ENCODE measurements at regions not wholly inside any gene's neighbourhood (a gene's known extent, or its start where the extent isn't known, plus 50 kb on each side); places are given as distances from the start of the nearest gene placed in this dataset.

- Mint-ChIP-seq H3K9me3 (ENCODE audit: low read depth) (no peaks in the 10 kb centered on the region), H3K4me3 (ENCODE audit: low read depth) (no peak overlapping the region), H3K27me3 (peaks cover 3% of the 10 kb centered on the region), H3K4me1 (ENCODE audit: low read depth) (peaks cover 8% of the 10 kb centered on the region), H3K27ac (no peak overlapping the region), H3K36me3 (ENCODE audit: insufficient read depth) (no peaks in the 10 kb centered on the region)
- no peak for DNase-seq (ENCODE audit: low spot score, unreplicated experiment)
- TF ChIP-seq, protein P1, sequence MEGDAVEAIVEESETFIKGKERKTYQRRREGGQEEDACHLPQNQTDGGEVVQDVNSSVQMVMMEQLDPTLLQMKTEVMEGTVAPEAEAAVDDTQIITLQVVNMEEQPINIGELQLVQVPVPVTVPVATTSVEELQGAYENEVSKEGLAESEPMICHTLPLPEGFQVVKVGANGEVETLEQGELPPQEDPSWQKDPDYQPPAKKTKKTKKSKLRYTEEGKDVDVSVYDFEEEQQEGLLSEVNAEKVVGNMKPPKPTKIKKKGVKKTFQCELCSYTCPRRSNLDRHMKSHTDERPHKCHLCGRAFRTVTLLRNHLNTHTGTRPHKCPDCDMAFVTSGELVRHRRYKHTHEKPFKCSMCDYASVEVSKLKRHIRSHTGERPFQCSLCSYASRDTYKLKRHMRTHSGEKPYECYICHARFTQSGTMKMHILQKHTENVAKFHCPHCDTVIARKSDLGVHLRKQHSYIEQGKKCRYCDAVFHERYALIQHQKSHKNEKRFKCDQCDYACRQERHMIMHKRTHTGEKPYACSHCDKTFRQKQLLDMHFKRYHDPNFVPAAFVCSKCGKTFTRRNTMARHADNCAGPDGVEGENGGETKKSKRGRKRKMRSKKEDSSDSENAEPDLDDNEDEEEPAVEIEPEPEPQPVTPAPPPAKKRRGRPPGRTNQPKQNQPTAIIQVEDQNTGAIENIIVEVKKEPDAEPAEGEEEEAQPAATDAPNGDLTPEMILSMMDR (IDR thresholded peaks at IDR 0.05; ENCODE audit: unreplicated experiment): no peak
Observed at GRCh38 chr1:214933375-214933774, 149.2 kb upstream of the KCNK2 start.

DNA sequence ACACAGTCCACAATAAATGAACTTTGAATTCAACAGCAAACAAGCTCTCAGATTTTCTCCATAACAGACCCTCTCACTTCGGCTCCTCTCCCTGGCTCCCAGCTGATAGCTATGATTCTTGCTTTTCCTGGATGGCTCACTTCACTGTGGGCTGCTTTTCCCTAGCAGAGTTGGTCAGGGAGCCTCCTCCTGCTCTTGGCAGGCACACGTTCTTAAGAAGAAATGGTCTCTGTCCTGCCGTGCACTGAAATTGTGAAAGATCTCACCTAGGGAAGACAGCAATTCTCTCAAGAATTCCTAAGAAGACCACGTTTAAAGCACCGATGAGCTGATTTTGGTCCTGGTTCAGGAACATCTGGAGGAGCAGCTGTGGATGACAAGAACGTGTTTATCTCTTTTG, 148.5 kb upstream of the KCNK2 start:
- H3K27me3 Mint-ChIP-seq: peaks cover 3% of the 10 kb centered on the region
- no peak overlapping the region for H3K4me3 Mint-ChIP-seq (ENCODE audit: low read depth)
- no peaks in the 10 kb centered on the region for H3K9me3 Mint-ChIP-seq (ENCODE audit: low read depth)
- no peak for DNase-seq (ENCODE audit: low spot score, unreplicated experiment)
- H3K36me3 Mint-ChIP-seq (ENCODE audit: insufficient read depth): no peaks in the 10 kb centered on the region
- H3K4me1 Mint-ChIP-seq (ENCODE audit: low read depth): peaks cover 8% of the 10 kb centered on the region
- no peak overlapping the region for H3K27ac Mint-ChIP-seq
- TF ChIP-seq, protein P1 (IDR thresholded peaks at IDR 0.05; ENCODE audit: unreplicated experiment): no peak

GRCh38 chr1:214935258-214935657, 147.3 kb upstream of the KCNK2 start:
- Mint-ChIP-seq H3K36me3 (ENCODE audit: insufficient read depth) (no peaks in the 10 kb centered on the region), H3K4me1 (ENCODE audit: low read depth) (peaks cover 8% of the 10 kb centered on the region)
- TF ChIP-seq, protein P1 (IDR thresholded peaks at IDR 0.05; ENCODE audit: unreplicated experiment): no peak

DNA sequence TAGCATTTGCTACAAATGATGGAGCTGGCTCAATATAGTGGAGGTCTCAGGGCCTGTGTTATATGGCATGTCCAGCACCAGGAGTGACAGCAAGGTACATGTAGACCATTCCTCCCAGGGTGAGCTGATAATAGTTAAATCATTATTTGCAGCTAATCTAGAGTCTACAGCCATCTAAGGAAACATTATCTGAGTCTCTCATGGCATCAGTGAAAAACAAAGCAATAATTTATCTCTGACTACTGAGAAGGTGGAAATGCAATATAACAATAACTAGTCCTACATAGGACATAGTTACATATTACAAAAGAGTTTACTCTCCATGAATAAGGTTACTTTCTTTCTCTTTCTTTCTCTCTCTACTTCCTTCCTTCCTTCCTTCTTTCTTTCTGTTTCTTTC, 143.4 kb upstream of the KCNK2 start:
- no peak overlapping the region for H3K27ac Mint-ChIP-seq
- no peaks in the 10 kb centered on the region for H3K27me3 Mint-ChIP-seq
- no peak overlapping the region for H3K4me3 Mint-ChIP-seq (ENCODE audit: low read depth)
- no peak for DNase-seq (ENCODE audit: low spot score, unreplicated experiment)
- H3K4me1 Mint-ChIP-seq (ENCODE audit: low read depth): peaks cover 8% of the 10 kb centered on the region
- no peaks in the 10 kb centered on the region for H3K36me3 Mint-ChIP-seq (ENCODE audit: insufficient read depth)
- TF ChIP-seq, protein P1 (IDR thresholded peaks at IDR 0.05; ENCODE audit: unreplicated experiment): no peak
- no peaks in the 10 kb centered on the region for H3K9me3 Mint-ChIP-seq (ENCODE audit: low read depth)

More at GRCh38 chr1:214935258-214935657, 147.3 kb upstream of the KCNK2 start:
- H3K4me3 Mint-ChIP-seq (ENCODE audit: low read depth): no peak overlapping the region
- no peaks in the 10 kb centered on the region for H3K9me3 Mint-ChIP-seq (ENCODE audit: low read depth)
- H3K27ac Mint-ChIP-seq: no peak overlapping the region
- no peak for DNase-seq (ENCODE audit: low spot score, unreplicated experiment)
- peaks cover 3% of the 10 kb centered on the region for H3K27me3 Mint-ChIP-seq

- Mint-ChIP-seq H3K27ac (no peak overlapping the region), H3K4me1 (ENCODE audit: low read depth) (no peaks in the 10 kb centered on the region), H3K27me3 (no peaks in the 10 kb centered on the region), H3K9me3 (ENCODE audit: low read depth) (no peaks in the 10 kb centered on the region), H3K4me3 (ENCODE audit: low read depth) (no peak overlapping the region), H3K36me3 (ENCODE audit: insufficient read depth) (no peaks in the 10 kb centered on the region)
- DNase-seq (ENCODE audit: low spot score, unreplicated experiment): no peak
- TF ChIP-seq, protein P1 (IDR thresholded peaks at IDR 0.05; ENCODE audit: unreplicated experiment): no peak
Observed at GRCh38 chr1:214941061-214941460, 141.5 kb upstream of the KCNK2 start.

Measured in progenitor cell of endocrine pancreas (in vitro differentiated cells).